Testis (tissue), 2 donors: ENCODE measurements at regions not wholly inside any gene's neighbourhood (a gene's known extent, or its start where the extent isn't known, plus 50 kb on each side); places are given as distances from the start of the nearest gene placed in this dataset.

Experiments
- DNase-seq: peaks from one replicate; pipeline ENCODE4 v3.0.0-alpha.2; 2019
- H3K27ac ChIP-seq, 2 donors: fragments of 200-600 bp; sonication (generic); one replicate each; pipeline ENCODE4 v1.5.1; 2019
- H3K27me3 ChIP-seq: fragments of 200-600 bp; sonication (generic); one replicate; pipeline ENCODE4 v1.5.1; 2019
- H3K36me3 ChIP-seq: fragments of 200-600 bp; sonication (generic); one replicate; pipeline ENCODE4 v1.5.1; 2017; ENCODE audit warnings: low read depth; ENCODE audit errors: missing control alignments
- H3K4me1 ChIP-seq: fragments of 200-600 bp; sonication (generic); one replicate; pipeline ENCODE4 v1.5.1; 2019
- H3K4me3 ChIP-seq, 2 donors: fragments of 200-600 bp; sonication (generic); one replicate each; pipeline ENCODE4 v1.5.1; 2017 to 2019
- H3K9me3 ChIP-seq: fragments of 200-600 bp; sonication (generic); one replicate; pipeline ENCODE4 v1.5.1; 2017
- POLR2A ChIP-seq: fragments of 450-650 bp; IDR thresholded peaks from one replicate; pipeline ENCODE4 v1.6.1; 2017; ENCODE audit warnings: antibody characterized with exemption, mild to moderate bottlenecking, moderate library complexity
- WGBS, 2 donors: methylation state at CpG; one replicate each; pipeline ENCODE4 v1.1.5; 2018; 5-methylcytosine and 5-hydroxymethylcytosine counted together
- intact Hi-C: fragments of 100-400 bp; cut with DNase I; formaldehyde crosslinking; loops from one replicate; pipeline ENCODE4 v1.15.1; 2023; ENCODE audit warnings: low total_unique reads
- TF ChIP-seq, protein P1 (sequence below), 3 experiments: fragments of 450-650 bp in 2 of 3; fragments of 200-600 bp in 1 of 3; sonication (generic) in 1 of 3; IDR thresholded peaks; one replicate each; pipeline ENCODE4 v1.5.1; 2016 to 2019; ENCODE audit warnings: antibody characterized with exemption in 3 of 3, mild to moderate bottlenecking in 2 of 3, moderate library complexity in 1 of 3

DNA sequence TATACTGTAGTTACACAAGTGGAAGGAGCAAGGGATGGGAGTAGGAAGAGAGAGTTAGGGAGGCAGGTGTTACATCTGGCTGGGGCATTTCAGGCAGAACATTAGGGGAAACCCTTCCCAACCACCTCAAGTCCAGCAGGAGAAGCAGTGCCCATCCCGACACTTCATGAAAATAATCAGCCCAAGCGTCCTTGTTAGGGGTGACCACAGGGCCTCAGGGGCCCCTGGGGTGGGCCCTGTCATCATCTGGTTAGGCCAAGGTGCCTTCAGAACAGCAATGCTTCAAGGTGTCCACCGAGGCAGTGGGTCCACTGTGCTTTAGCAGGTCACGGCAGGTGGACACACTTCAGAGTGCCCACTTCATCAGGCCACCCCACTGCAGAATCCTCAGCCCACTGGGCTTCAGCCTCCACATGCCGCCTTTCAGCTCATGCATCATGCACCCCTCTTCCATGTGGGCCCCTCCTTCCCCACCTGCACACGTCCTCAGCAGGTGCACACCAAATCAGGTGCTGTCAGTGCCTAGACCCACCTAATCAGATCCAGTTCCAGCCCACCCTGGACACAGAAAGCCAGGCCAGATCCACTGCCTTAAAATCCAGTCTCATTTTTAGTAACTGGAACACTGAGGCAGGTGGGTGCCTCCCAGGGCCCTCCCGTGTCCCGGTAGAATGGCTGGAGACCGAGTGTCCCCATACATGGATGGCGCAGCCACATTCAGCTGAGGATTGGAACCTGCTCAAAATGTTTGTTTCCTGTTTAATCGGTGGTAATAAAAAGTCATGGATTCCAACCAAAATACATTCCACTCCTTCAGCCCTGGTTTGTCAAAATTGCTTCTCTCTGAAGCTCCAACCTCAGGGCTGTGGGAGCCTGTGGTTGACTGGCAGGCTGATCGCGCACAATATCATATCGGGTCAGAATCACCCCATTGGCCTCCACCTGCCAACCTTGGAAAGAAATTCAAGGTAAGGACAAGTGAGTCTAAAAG lies 99.5 kb downstream of the ANKRD60 start:
- TF ChIP-seq, protein P1, sequence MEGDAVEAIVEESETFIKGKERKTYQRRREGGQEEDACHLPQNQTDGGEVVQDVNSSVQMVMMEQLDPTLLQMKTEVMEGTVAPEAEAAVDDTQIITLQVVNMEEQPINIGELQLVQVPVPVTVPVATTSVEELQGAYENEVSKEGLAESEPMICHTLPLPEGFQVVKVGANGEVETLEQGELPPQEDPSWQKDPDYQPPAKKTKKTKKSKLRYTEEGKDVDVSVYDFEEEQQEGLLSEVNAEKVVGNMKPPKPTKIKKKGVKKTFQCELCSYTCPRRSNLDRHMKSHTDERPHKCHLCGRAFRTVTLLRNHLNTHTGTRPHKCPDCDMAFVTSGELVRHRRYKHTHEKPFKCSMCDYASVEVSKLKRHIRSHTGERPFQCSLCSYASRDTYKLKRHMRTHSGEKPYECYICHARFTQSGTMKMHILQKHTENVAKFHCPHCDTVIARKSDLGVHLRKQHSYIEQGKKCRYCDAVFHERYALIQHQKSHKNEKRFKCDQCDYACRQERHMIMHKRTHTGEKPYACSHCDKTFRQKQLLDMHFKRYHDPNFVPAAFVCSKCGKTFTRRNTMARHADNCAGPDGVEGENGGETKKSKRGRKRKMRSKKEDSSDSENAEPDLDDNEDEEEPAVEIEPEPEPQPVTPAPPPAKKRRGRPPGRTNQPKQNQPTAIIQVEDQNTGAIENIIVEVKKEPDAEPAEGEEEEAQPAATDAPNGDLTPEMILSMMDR (IDR thresholded peaks at IDR 0.05) = no peak
- TF ChIP-seq POLR2A = no peak
- Histone ChIP-seq H3K27me3 (no peaks in the 10 kb centered on the region), H3K9me3 (no peaks in the 10 kb centered on the region), H3K4me3 (no peak overlapping the region), H3K27ac (no peak overlapping the region), H3K36me3 (no peaks in the 10 kb centered on the region), H3K4me1 (peaks cover 3% of the 10 kb centered on the region)
- no peak for DNase-seq
- intact Hi-C loops = no loop called here
- WGBS, 2 donors = 58 to 77% methylated on average over 13 to 14 of the region's 14 CpGs

DNA sequence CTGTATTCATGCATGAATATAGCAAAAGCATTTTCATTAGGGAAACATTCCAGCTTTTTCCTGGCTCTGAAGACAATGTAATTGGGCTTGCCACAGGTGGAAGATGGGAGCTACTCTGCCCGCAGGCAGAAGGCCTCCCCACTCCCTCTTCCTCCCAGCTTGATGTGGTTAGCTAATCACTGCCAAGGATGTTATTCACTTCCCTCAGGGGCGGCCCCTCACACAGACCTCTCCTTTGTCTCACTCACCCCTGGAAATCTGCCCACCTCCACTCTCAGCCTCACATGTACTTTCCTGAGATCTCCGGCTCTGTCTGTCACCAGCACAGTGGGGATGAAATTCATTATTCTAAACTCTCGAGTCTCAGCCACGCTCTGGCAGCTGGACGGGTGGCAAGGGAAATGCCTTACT lies 100.7 kb downstream of the ANKRD60 start:
- intact Hi-C loops = no loop called here
- 60 to 73% methylated on average over 6 of the region's 6 CpGs for WGBS, 2 donors
- H3K27ac ChIP-seq = no peak overlapping the region

DNA sequence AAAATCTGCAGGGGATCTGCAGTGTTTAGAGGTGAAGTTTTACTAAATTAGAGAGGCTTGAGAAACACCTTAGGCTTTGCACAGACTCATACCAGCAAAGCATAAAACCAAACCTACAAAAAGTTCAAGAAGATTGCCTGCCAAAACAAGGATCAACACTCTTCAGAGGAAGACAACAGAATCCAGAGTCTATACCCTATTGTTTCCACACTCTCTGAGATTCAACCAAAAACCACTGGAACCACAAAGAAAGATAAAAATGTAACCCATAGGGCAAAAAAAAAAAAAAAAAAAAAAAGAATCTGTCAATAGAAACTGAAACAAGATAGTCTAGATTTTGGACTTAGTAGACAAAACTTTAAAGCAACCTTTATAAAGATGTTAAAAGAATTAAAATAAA lies 102.7 kb downstream of the ANKRD60 start:
- Histone ChIP-seq H3K27ac (no peak overlapping the region), H3K36me3 (no peaks in the 10 kb centered on the region), H3K4me1 (no peaks in the 10 kb centered on the region), H3K4me3 (no peak overlapping the region), H3K27me3 (no peaks in the 10 kb centered on the region), H3K9me3 (no peaks in the 10 kb centered on the region)
- intact Hi-C loops = no loop called here
- no peak for DNase-seq
- no peak for TF ChIP-seq POLR2A
- TF ChIP-seq, protein P1 (IDR thresholded peaks at IDR 0.05) = no peak

More for the DNA sequence above, 100.7 kb downstream of the ANKRD60 start:
- TF ChIP-seq, protein P1 (IDR thresholded peaks at IDR 0.05) = no peak
- TF ChIP-seq POLR2A = no peak
- Histone ChIP-seq H3K4me1 (peaks cover 3% of the 10 kb centered on the region), H3K9me3 (no peaks in the 10 kb centered on the region), H3K36me3 (no peaks in the 10 kb centered on the region), H3K4me3 (no peak overlapping the region), H3K27me3 (no peaks in the 10 kb centered on the region)
- no peak for DNase-seq

DNA sequence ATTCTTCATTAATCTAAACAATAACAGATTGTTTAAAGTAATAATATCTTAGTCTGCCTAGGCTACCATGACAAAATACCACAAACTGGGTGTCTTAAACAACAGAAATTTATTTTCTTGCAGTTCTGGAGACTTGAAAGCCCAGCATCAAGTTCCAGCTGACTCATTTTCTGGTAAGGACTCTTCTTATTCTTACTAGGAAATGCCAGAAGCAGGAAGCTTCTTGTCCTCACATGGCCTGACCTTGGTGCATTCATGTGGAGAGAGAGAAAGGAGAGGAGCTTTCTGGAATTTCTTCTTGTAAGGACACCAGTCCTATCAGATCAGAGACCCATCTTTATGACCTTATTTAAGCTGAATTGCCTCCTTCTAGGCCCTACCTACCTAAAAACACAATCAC lies 110.5 kb downstream of the ANKRD60 start:
- intact Hi-C loops = no loop called here
- H3K4me1 ChIP-seq = no peaks in the 10 kb centered on the region
- H3K36me3 ChIP-seq = no peaks in the 10 kb centered on the region
- H3K4me3 ChIP-seq = no peak overlapping the region
- H3K27ac ChIP-seq = no peak overlapping the region
- no peaks in the 10 kb centered on the region for H3K9me3 ChIP-seq
- H3K27me3 ChIP-seq = no peaks in the 10 kb centered on the region
- DNase-seq = no peak
- TF ChIP-seq, protein P1 (IDR thresholded peaks at IDR 0.05) = no peak
- TF ChIP-seq POLR2A = no peak

DNA sequence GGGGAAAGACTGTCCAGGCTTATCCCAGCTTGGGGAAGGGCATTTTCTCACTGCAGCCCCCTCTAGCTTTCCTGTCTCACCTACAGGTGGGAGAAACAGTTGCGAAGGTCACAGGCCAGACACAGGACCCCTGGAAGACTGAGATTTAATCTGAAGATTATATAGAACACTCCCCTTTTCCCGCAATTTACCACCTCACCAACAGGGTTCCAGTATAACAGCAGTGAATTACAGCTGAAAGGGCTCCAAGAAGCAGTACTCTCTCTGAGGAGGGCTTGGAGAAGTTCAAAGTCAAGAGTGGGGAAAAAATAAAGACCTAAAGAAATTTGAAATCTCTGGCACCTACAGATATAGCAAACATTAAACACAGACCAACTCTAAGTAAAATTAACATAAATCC lies 111.9 kb downstream of the ANKRD60 start:
- H3K27me3 ChIP-seq = no peaks in the 10 kb centered on the region
- no peaks in the 10 kb centered on the region for H3K9me3 ChIP-seq
- no peaks in the 10 kb centered on the region for H3K4me1 ChIP-seq
- no peak for DNase-seq
- 95 to 97% methylated on average over 2 of the region's 2 CpGs for WGBS, 2 donors
- no peaks in the 10 kb centered on the region for H3K36me3 ChIP-seq
- H3K27ac ChIP-seq = no peak overlapping the region
- TF ChIP-seq, protein P1 (IDR thresholded peaks at IDR 0.05) = no peak
- TF ChIP-seq POLR2A = no peak
- intact Hi-C loops = no loop called here
- no peak overlapping the region for H3K4me3 ChIP-seq
